IPS DF 6.9 (cell line): ENCODE measurements at regions not wholly inside any gene's neighbourhood (a gene's known extent, or its start where the extent isn't known, plus 50 kb on each side); places are given as distances from the start of the nearest gene placed in this dataset.

Experiments
- DNase-seq: peaks from one replicate; pipeline ENCODE4 v3.0.0-alpha.2; 2013; ENCODE audit warnings: low read depth, low spot score
- H3K27ac ChIP-seq: one replicate; pipeline ENCODE4 v1.5.1; 2013; ENCODE audit warnings: low read length, control low read depth
- H3K27me3 ChIP-seq: 2 replicates; pipeline ENCODE4 v1.6.1; 2013; ENCODE audit warnings: mild to moderate bottlenecking, low read length; ENCODE audit not compliant: control insufficient read depth, insufficient read depth
- H3K36me3 ChIP-seq: 2 replicates; pipeline ENCODE4 v1.6.1; 2013; ENCODE audit warnings: low read length; ENCODE audit not compliant: control insufficient read depth, insufficient read depth
- H3K4me1 ChIP-seq: 2 replicates; pipeline ENCODE4 v1.6.1; 2013; ENCODE audit warnings: low read length; ENCODE audit not compliant: control insufficient read depth, insufficient read depth
- H3K4me3 ChIP-seq: 2 replicates; pipeline ENCODE4 v1.5.1; 2013; ENCODE audit warnings: mild to moderate bottlenecking, low read length
- H3K9me3 ChIP-seq: 2 replicates; pipeline ENCODE4 v1.6.1; 2013; ENCODE audit warnings: low read length, inconsistent platforms; ENCODE audit not compliant: control insufficient read depth, insufficient read depth
- WGBS: extraction: QIAGEN DNeasy Blood & Tissue Kit; methylation state at CpG from one replicate; pipeline ENCODE4 v1.1.7; 2013; ENCODE audit warnings: mixed read lengths, missing lambda C conversion rate; ENCODE audit not compliant: insufficient read length, insufficient coverage; 5-methylcytosine and 5-hydroxymethylcytosine counted together

DNA sequence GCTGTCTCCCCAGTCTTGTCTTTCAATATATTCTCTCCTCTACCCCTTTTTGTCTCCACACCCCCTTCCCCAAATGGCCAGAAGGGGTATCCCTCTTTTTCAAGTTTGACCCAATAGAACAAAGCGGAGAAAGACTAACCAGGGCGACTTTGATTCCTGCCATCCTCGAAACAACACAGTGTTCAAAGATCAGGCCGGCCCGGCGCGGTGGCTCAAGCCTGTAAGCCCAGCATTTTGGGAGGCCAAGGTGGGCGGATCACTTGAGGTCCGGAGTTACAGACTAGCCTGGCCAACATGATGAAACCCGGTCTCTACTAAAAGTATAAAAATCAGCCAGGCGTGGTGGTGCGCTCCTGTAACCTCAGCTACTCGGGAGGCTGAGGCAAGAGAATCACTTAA is 77.0 kb upstream of the IFNAR2 start:
- WGBS: no CpG with 5 or more reads among the region's 13 CpGs

GRCh38 chr21:33155005-33155404 is 74.7 kb upstream of the IFNAR2 start:
- H3K27me3 ChIP-seq: no peaks in the 10 kb centered on the region
- DNase-seq: no peak
- H3K36me3 ChIP-seq: no peaks in the 10 kb centered on the region
- no peak overlapping the region for H3K4me3 ChIP-seq
- H3K4me1 ChIP-seq: no peaks in the 10 kb centered on the region
- WGBS: no CpG with 5 or more reads among the region's 1 CpG
- H3K27ac ChIP-seq: no peak overlapping the region
- H3K9me3 ChIP-seq: no peaks in the 10 kb centered on the region

More for the DNA sequence above, 77.0 kb upstream of the IFNAR2 start:
- Histone ChIP-seq H3K4me3 (no peak overlapping the region), H3K4me1 (no peaks in the 10 kb centered on the region; the same call in 1 of the 2 replicates), H3K27ac (no peak overlapping the region), H3K27me3 (no peaks in the 10 kb centered on the region), H3K36me3 (no peaks in the 10 kb centered on the region), H3K9me3 (no peaks in the 10 kb centered on the region)
- DNase-seq: no peak

GRCh38 chr21:33155422-33155821 is 74.3 kb upstream of the IFNAR2 start:
- Histone ChIP-seq H3K9me3 (no peaks in the 10 kb centered on the region), H3K27ac (no peak overlapping the region), H3K4me1 (no peaks in the 10 kb centered on the region), H3K36me3 (no peaks in the 10 kb centered on the region), H3K4me3 (no peak overlapping the region), H3K27me3 (no peaks in the 10 kb centered on the region)
- no CpG with 5 or more reads among the region's 6 CpGs for WGBS
- DNase-seq: no peak

DNA sequence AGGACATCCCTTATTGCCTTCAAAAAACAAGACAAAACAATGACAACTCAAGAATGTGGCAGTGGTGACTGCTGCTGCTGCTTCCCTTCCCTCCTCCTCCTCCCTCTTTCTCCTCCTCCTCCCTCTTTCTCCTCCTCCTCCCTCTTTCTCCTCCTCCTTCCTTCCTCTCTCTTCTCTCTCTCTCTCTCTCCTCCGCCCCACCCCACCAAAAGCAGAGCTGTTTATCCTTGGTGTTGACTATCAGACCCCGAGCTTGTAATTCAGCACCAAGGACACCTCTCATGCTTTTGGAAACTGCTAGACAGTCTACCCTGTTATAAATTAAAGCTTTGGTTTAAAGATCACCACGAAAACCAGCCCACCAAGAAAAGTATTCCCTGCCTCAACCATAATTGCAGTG is 72.4 kb upstream of the IFNAR2 start:
- no peaks in the 10 kb centered on the region for H3K9me3 ChIP-seq
- H3K4me1 ChIP-seq: no peaks in the 10 kb centered on the region
- H3K27me3 ChIP-seq: no peaks in the 10 kb centered on the region
- H3K27ac ChIP-seq: no peak overlapping the region
- WGBS: no CpG with 5 or more reads among the region's 3 CpGs
- no peak for DNase-seq
- no peak overlapping the region for H3K4me3 ChIP-seq
- H3K36me3 ChIP-seq: no peaks in the 10 kb centered on the region

DNA sequence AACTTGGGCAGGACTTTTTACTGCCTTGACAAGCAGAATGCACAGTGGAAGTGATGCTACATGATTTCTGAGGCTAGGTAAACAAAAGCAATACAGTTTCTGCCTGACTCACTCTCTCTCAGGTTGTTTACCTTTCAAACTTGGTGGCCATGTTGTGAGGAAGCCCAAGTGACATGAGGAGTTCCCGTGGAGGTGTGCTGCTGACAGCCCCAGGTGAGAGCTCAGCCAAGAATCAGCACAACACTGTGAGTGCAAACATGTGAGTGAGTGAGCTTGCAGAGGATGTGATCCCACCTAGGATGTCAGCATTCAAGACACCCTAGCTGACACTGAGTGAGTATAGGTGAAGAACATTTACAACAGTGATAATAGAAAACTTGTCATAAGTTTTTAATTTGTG is 71.1 kb upstream of the IFNAR2 start:
- DNase-seq: no peak
- no peaks in the 10 kb centered on the region for H3K9me3 ChIP-seq
- no peak overlapping the region for H3K27ac ChIP-seq
- WGBS: no CpG with 5 or more reads among the region's 1 CpG
- H3K27me3 ChIP-seq: no peaks in the 10 kb centered on the region
- no peak overlapping the region for H3K4me3 ChIP-seq
- no peaks in the 10 kb centered on the region for H3K36me3 ChIP-seq
- no peaks in the 10 kb centered on the region for H3K4me1 ChIP-seq

GRCh38 chr21:33162436-33162951 is 67.2 kb upstream of the IFNAR2 start:
- no peaks in the 10 kb centered on the region for H3K27me3 ChIP-seq
- no peaks in the 10 kb centered on the region for H3K9me3 ChIP-seq
- no peak overlapping the region for H3K4me3 ChIP-seq
- WGBS: no CpG with 5 or more reads among the region's 15 CpGs
- H3K36me3 ChIP-seq: no peaks in the 10 kb centered on the region
- H3K27ac ChIP-seq: no peak overlapping the region
- no peak for DNase-seq
- no peaks in the 10 kb centered on the region for H3K4me1 ChIP-seq

DNA sequence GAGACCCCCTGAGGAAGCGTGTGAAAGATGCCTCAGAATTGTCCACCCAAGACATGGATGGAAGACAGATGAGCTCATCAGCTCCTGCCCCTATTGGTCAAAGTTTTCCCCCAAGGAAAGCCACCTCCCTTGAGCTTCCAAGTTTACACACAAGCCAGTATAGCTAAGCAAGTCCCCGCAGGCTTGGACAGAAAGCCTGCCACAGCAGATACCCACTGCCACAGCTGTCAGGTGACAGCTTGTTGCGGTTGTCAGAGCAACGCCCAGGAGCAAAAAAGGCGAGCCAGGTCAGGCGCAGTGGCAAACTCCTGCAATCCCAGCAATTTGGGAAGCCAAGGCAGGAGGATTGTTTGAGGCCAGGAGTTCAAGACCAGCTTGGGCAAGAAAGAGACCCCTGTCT is 60.9 kb upstream of the IFNAR2 start:
- Histone ChIP-seq H3K27ac (no peak overlapping the region), H3K4me3 (no peak overlapping the region), H3K36me3 (no peaks in the 10 kb centered on the region), H3K9me3 (no peaks in the 10 kb centered on the region), H3K27me3 (no peaks in the 10 kb centered on the region), H3K4me1 (peaks cover 2% of the 10 kb centered on the region; the same call in 1 of the 2 replicates)
- no peak for DNase-seq
- no CpG with 5 or more reads among the region's 6 CpGs for WGBS

- Histone ChIP-seq H3K9me3 (no peaks in the 10 kb centered on the region), H3K4me1 (peaks cover 2% of the 10 kb centered on the region; the same call in 1 of the 2 replicates), H3K36me3 (no peaks in the 10 kb centered on the region), H3K27ac (no peak overlapping the region), H3K4me3 (no peak overlapping the region), H3K27me3 (no peaks in the 10 kb centered on the region)
- no CpG with 5 or more reads among the region's 14 CpGs for WGBS
- no peak for DNase-seq
These were observed 60.4 kb upstream of the IFNAR2 start for GRCh38 chr21:33169359-33169758.

DNA sequence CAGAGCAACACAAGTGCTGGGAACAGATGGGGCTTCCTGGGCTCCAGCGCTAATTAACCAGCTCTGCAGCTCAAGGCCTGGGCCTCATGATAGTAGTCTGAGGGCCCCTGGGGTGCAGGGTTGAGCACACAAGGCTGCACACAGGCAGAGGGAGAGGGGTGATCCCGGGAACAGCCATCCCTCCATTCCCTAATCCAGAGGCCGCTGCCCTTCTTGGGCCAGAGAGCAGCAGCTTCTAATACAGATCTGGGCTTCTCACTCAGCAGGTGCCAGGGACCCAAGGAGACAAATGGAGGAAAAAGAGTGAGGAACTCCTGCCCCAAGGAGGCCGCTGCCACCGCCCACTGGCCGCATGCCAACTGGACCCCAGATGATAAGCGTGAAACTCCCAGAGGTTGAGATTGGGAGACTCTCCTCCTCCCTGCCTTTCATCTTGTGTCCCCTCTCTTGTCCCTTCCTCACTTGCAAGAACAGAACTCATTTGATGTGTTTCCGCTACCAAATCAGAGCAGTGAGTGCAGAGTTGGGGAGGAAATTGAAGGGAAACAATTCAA is 58.0 kb upstream of the IFNAR2 start:
- H3K9me3 ChIP-seq: no peaks in the 10 kb centered on the region
- H3K27me3 ChIP-seq: no peaks in the 10 kb centered on the region
- no peak for DNase-seq
- H3K4me1 ChIP-seq: peaks cover 2% of the 10 kb centered on the region; the same call in 1 of the 2 replicates
- no CpG with 5 or more reads among the region's 8 CpGs for WGBS
- H3K27ac ChIP-seq: no peak overlapping the region
- H3K4me3 ChIP-seq: no peak overlapping the region
- H3K36me3 ChIP-seq: no peaks in the 10 kb centered on the region

DNA sequence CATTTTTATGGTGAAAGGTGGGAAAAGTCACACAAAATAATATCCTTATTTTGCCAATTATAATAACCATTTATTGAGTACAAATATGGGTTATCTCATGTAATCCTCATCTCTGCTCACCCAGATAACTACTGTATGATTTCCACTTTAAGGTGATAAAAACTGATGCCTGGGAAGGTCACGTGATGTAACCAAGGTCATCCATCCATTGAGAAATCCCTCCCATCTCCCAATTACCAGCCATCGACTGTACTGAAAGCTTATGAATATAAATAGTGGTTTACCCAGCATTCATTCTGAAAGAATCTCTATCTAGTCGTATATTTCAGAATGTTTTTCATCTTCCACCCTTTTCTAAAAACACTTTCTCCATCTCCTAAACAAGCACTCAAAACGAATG is 55.0 kb upstream of the IFNAR2 start:
- Histone ChIP-seq H3K9me3 (no peaks in the 10 kb centered on the region), H3K27me3 (no peaks in the 10 kb centered on the region), H3K27ac (no peak overlapping the region), H3K4me1 (peaks cover 2% of the 10 kb centered on the region; the same call in 1 of the 2 replicates), H3K4me3 (no peak overlapping the region), H3K36me3 (no peaks in the 10 kb centered on the region)
- 100% methylated on average over 2 of the region's 4 CpGs for WGBS
- DNase-seq: no peak
